H1 (cell line): ENCODE measurements at regions not wholly inside any gene's neighbourhood (a gene's known extent, or its start where the extent isn't known, plus 50 kb on each side); places are given as distances from the start of the nearest gene placed in this dataset.

Experiments used
- CTCF ChIA-PET: fragments of 300-600 bp; sonication (Branson Sonifier 250); formaldehyde crosslinking; loops from one replicate; lab custom pipeline; 2021; ENCODE audit not compliant: partially characterized antibody; lab: Charles Lee
- POLR2A ChIA-PET: fragments of 300-600 bp; sonication (Branson Sonifier 250); formaldehyde crosslinking; loops from one replicate; lab custom pipeline; 2021; ENCODE audit warnings: inconsistent platforms; ENCODE audit not compliant: partially characterized antibody; lab: Charles Lee
- DNase-seq, 2 experiments: peaks; one replicate each; pipeline versions ENCODE4 v3.0.0 to v3.0.0-alpha.2; 2010 to 2022; ENCODE audit warnings: low spot score in 2 of 2, low read depth in 1 of 2, mixed read lengths in 1 of 2
- FAIRE-seq: peaks from 2 replicates; lab custom pipeline; 2011; peaks lifted over from hg19 to GRCh38; lab: Jason Lieb, UNC
- H2AFZ ChIP-seq: 2 replicates; pipeline ENCODE4 v1.8.1; 2012; ENCODE audit warnings: low read length, inconsistent platforms
- H2AK5ac ChIP-seq: 2 replicates; pipeline ENCODE4 v1.6.1; 2013; ENCODE audit warnings: low read depth, low read length
- H2BK120ac ChIP-seq: replicated peaks from 2 replicates; pipeline ENCODE3; 2013; ENCODE audit warnings: low read depth, low read length, inconsistent platforms
- H2BK12ac ChIP-seq: 2 replicates; pipeline ENCODE4 v1.6.1; 2013; ENCODE audit warnings: low read depth, low read length
- H2BK15ac ChIP-seq: 2 replicates; pipeline ENCODE4 v1.6.1; 2013; ENCODE audit warnings: low read length
- H2BK20ac ChIP-seq: 2 replicates; pipeline ENCODE4 v1.6.1; 2013; ENCODE audit warnings: low read length
- H2BK5ac ChIP-seq: 2 replicates; pipeline ENCODE4 v1.6.1; 2013; ENCODE audit warnings: low read depth, low read length
- H3K14ac ChIP-seq: 2 replicates; pipeline ENCODE4 v1.6.1; 2013; ENCODE audit warnings: inconsistent platforms; ENCODE audit not compliant: insufficient read length
- H3K18ac ChIP-seq: 2 replicates; pipeline ENCODE4 v1.6.1; 2013; ENCODE audit warnings: low read length; ENCODE audit errors: extremely low read depth
- H3K23ac ChIP-seq: 2 replicates; pipeline ENCODE4 v1.6.1; 2013; ENCODE audit warnings: inconsistent platforms; ENCODE audit not compliant: insufficient read length
- H3K23me2 ChIP-seq: 2 replicates; pipeline ENCODE4 v1.6.1; 2013; ENCODE audit warnings: low read depth, low read length
- H3K27ac ChIP-seq: 2 replicates; pipeline ENCODE4 v1.6.1; 2011; ENCODE audit warnings: low read depth, low read length, inconsistent platforms
- H3K27me3 ChIP-seq, 4 experiments: replicated peaks in 1 of 4; 1 replicate in 1 of 4; 2 replicates in 3 of 4; pipeline versions ENCODE4 v1.6.1 to v1.8.1; 2011 to 2013; ENCODE audit warnings: low read length in 3 of 4, mild to moderate bottlenecking in 3 of 4, inconsistent platforms in 2 of 4, mixed read lengths in 2 of 4, moderate library complexity in 1 of 4; ENCODE audit not compliant: control insufficient read depth in 3 of 4, insufficient read depth in 3 of 4; ENCODE audit errors: extremely low read depth in 1 of 4
- H3K36me3 ChIP-seq, 4 experiments: 2 replicates each; pipeline versions ENCODE4 v1.6.1 to v1.8.1; 2011 to 2013; ENCODE audit warnings: mild to moderate bottlenecking in 4 of 4, low read length in 3 of 4, moderate library complexity in 2 of 4, control low read depth in 1 of 4, inconsistent platforms in 1 of 4; ENCODE audit not compliant: insufficient read depth in 4 of 4, control insufficient read depth in 2 of 4
- H3K4ac ChIP-seq: replicated peaks from 2 replicates; pipeline ENCODE3; 2013; ENCODE audit warnings: low read length, low read depth, mixed read lengths, inconsistent platforms; ENCODE audit not compliant: insufficient read length
- H3K4me1 ChIP-seq, 4 experiments: replicated peaks in 1 of 4; 1 replicate in 1 of 4; 2 replicates in 3 of 4; pipeline versions ENCODE4 v1.6.1 to v1.8.1; 2011 to 2013; ENCODE audit warnings: low read length in 3 of 4, inconsistent platforms in 2 of 4, mixed read lengths in 1 of 4; ENCODE audit not compliant: insufficient read depth in 4 of 4, control insufficient read depth in 3 of 4
- H3K4me2 ChIP-seq, 2 experiments: 2 replicates each; pipeline versions ENCODE4 v1.6.1 to v1.8.1; 2011 to 2013; ENCODE audit warnings: low read depth in 2 of 2, low read length in 2 of 2, control low read depth in 1 of 2, inconsistent platforms in 1 of 2, mild to moderate bottlenecking in 1 of 2; ENCODE audit not compliant: insufficient read depth in 1 of 2
- H3K4me3 ChIP-seq, 4 experiments: fragments of 200-600, 300-600 bp in 1 of 4; sonication (generic), shearing (Covaris generic), sonication (Bioruptor Twin) in 1 of 4; 2 replicates each; pipeline versions ENCODE4 v1.5.1 to v1.8.1; 2011 to 2016; ENCODE audit warnings: low read length in 4 of 4, low read depth in 3 of 4, control low read depth in 2 of 4, inconsistent platforms in 2 of 4, mild to moderate bottlenecking in 2 of 4, mixed read lengths in 1 of 4, moderate library complexity in 1 of 4; ENCODE audit not compliant: insufficient read depth in 2 of 4; ENCODE audit errors: extremely low read depth in 1 of 4
- H3K56ac ChIP-seq: replicated peaks from 2 replicates; pipeline ENCODE3; 2013; ENCODE audit warnings: low read depth, mild to moderate bottlenecking, mixed read lengths, low read length, inconsistent platforms; ENCODE audit not compliant: insufficient read length
- H3K79me1 ChIP-seq: 2 replicates; pipeline ENCODE4 v1.6.1; 2013; ENCODE audit warnings: low read depth, low read length, control low read depth
- H3K79me2 ChIP-seq, 2 experiments: 2 replicates each; pipeline versions ENCODE4 v1.6.1 to v1.8.1; 2012 to 2013; ENCODE audit warnings: low read length in 2 of 2, mild to moderate bottlenecking in 2 of 2, inconsistent platforms in 1 of 2; ENCODE audit not compliant: insufficient read depth in 2 of 2, control insufficient read depth in 1 of 2
- H3K9ac ChIP-seq, 4 experiments: replicated peaks in 1 of 4; 1 replicate in 1 of 4; 2 replicates in 3 of 4; pipeline versions ENCODE4 v1.6.1 to v1.8.1; 2011 to 2013; ENCODE audit warnings: low read depth in 3 of 4, low read length in 3 of 4, control low read depth in 2 of 4, mild to moderate bottlenecking in 2 of 4, moderate library complexity in 2 of 4, inconsistent platforms in 1 of 4; ENCODE audit errors: extremely low read depth in 1 of 4
- H3K9me3 ChIP-seq, 2 experiments: 2 replicates each; pipeline versions ENCODE4 v1.6.1 to v1.8.1; 2012 to 2013; ENCODE audit warnings: mild to moderate bottlenecking in 2 of 2, moderate library complexity in 2 of 2, control low read depth in 1 of 2, inconsistent platforms in 1 of 2, low read depth in 1 of 2, low read length in 1 of 2, mixed read lengths in 1 of 2; ENCODE audit not compliant: insufficient read depth in 2 of 2
- H4K20me1 ChIP-seq, 2 experiments: replicated peaks in 1 of 2; 2 replicates each; pipeline versions ENCODE3 to v1.8.1; 2011 to 2013; ENCODE audit warnings: inconsistent platforms in 2 of 2, low read length in 2 of 2, mild to moderate bottlenecking in 1 of 2; ENCODE audit not compliant: insufficient read depth in 2 of 2, control insufficient read depth in 1 of 2
- H4K5ac ChIP-seq: 2 replicates; pipeline ENCODE4 v1.6.1; 2013; ENCODE audit warnings: low read length, low read depth, mixed read lengths, inconsistent platforms; ENCODE audit not compliant: insufficient read length
- H4K8ac ChIP-seq: 2 replicates; pipeline ENCODE4 v1.8.0; 2013; ENCODE audit warnings: mild to moderate bottlenecking, moderate library complexity, low read length, inconsistent platforms; ENCODE audit not compliant: insufficient read depth; ENCODE audit errors: extremely low read depth
- H4K91ac ChIP-seq: replicated peaks from 2 replicates; pipeline ENCODE3; 2013; ENCODE audit warnings: low read length, mixed read lengths, inconsistent platforms; ENCODE audit not compliant: insufficient read length
- EZH2 ChIP-seq: fragments of 200-600 bp; sonication (generic); IDR thresholded peaks from 2 replicates; pipeline ENCODE4 v1.7.1; 2012; ENCODE audit warnings: low read depth, mild to moderate bottlenecking, moderate library complexity, low read length, inconsistent platforms; ENCODE audit not compliant: severe bottlenecking
- FOSL1 ChIP-seq: IDR thresholded peaks from 2 replicates; pipeline ENCODE4 v1.6.1; 2011; ENCODE audit warnings: mild to moderate bottlenecking, low read depth, low read length, moderate library complexity; ENCODE audit not compliant: insufficient read depth
- MAFK ChIP-seq: IDR thresholded peaks from 2 replicates; pipeline ENCODE4 v1.6.1; 2012; ENCODE audit warnings: low read depth, mild to moderate bottlenecking, improper control_type of control experiment, low read length
- MAX ChIP-seq: IDR thresholded peaks from 2 replicates; pipeline ENCODE4 v1.6.1; 2012; ENCODE audit warnings: inconsistent platforms
- SIX5 ChIP-seq: IDR thresholded peaks from 2 replicates; pipeline ENCODE4 v1.6.1; 2011; ENCODE audit warnings: mild to moderate bottlenecking, low read depth, low read length
- USF2 ChIP-seq: IDR thresholded peaks from 2 replicates; pipeline ENCODE4 v1.6.1; 2011; ENCODE audit warnings: low read length, improper control_type of control experiment
- WGBS, 2 experiments: shearing (Covaris generic) in 1 of 2; methylation state at CpG; one replicate each; pipeline versions ENCODE4 v1.1.6 to v1.1.7; 2013 to 2015; ENCODE audit warnings: low lambda C conversion rate in 2 of 2, mixed read lengths in 2 of 2, inconsistent platforms in 1 of 2, low coverage in 1 of 2, missing lambda C conversion rate in 1 of 2; ENCODE audit not compliant: insufficient replicate concordance in 2 of 2, insufficient coverage in 1 of 2, insufficient read length in 1 of 2; ENCODE audit errors: extremely low coverage in 1 of 2, missing lambda C conversion rate in 1 of 2; 5-methylcytosine and 5-hydroxymethylcytosine counted together

DNA sequence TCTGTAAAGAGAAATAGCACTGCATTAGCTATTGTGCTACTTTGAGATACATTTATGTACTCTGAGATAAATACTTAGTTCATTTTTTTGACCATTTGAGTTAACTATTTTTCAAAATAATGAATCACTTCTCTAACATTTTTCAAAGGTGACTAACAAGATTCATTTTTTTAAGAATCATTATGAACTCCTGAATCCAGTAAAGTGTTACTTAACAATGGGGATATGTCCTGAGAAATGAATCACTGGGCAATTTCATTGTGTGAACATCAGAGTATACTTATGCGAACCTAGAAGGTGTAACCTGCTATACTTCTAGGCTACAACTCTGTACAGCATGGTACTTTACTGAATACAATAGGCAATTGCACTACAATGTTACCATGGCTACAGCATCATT is 355.8 kb downstream of the ARL6IP6 start:
- H2AK5ac ChIP-seq, result no peak overlapping the region
- H3K4me3 ChIP-seq, result no peak overlapping the region
- FAIRE-seq, result no peak
- H3K9me3 ChIP-seq, result no peaks in the 10 kb centered on the region
- H4K8ac ChIP-seq, result no peak overlapping the region
- no peak for DNase-seq
- H3K56ac ChIP-seq, result no peak overlapping the region
- no peaks in the 10 kb centered on the region for H3K36me3 ChIP-seq
- H3K4ac ChIP-seq, result no peak overlapping the region
- H3K23me2 ChIP-seq, result no peaks in the 10 kb centered on the region
- WGBS, 2 experiments, result 100% methylated on average over 1 of the region's 1 CpG; no CpG with 5 or more reads in 1 of the 2 experiments
- no peak overlapping the region for H3K18ac ChIP-seq
- no peaks in the 10 kb centered on the region for H3K4me1 ChIP-seq
- H2BK15ac ChIP-seq, result no peak overlapping the region
- TF ChIP-seq USF2 (no peak), FOSL1 (no peak), MAX (no peak), MAFK (no peak), EZH2 (no peak), SIX5 (no peak)
- H3K14ac ChIP-seq, result no peak overlapping the region
- H2BK12ac ChIP-seq, result no peak overlapping the region
- ChIA-PET CTCF (no interaction called here), POLR2A (no interaction called here)
- no peak overlapping the region for H4K91ac ChIP-seq
- H3K27ac ChIP-seq, result no peak overlapping the region
- H3K79me2 ChIP-seq, result no peaks in the 10 kb centered on the region
- no peak overlapping the region for H3K23ac ChIP-seq
- H3K27me3 ChIP-seq, result no peaks in the 10 kb centered on the region
- no peaks in the 10 kb centered on the region for H3K79me1 ChIP-seq
- H3K4me2 ChIP-seq, result no peak overlapping the region
- no peak overlapping the region for H2BK20ac ChIP-seq
- no peak overlapping the region for H4K5ac ChIP-seq
- no peak overlapping the region for H2AFZ ChIP-seq
- H2BK120ac ChIP-seq, result no peak overlapping the region
- H2BK5ac ChIP-seq, result no peak overlapping the region
- no peak overlapping the region for H3K9ac ChIP-seq
- H4K20me1 ChIP-seq, result no peaks in the 10 kb centered on the region
